DMS153 treated with DMSO at 0.1 percent for 48 hours (cell line): ENCODE measurements at regions not wholly inside any gene's neighbourhood (a gene's known extent, or its start where the extent isn't known, plus 50 kb on each side); places are given as distances from the start of the nearest gene placed in this dataset.
"Not testable (repeated sequence)": the region's sequence is repeated elsewhere in the genome, so short reads cannot be mapped to it uniquely, and the experiment has no call there.

Experiments
- DNase-seq: peaks from one replicate; lab custom pipeline; 2025; ENCODE audit not compliant: unreplicated experiment; lab: John Stamatoyannopoulos, UW

DNA sequence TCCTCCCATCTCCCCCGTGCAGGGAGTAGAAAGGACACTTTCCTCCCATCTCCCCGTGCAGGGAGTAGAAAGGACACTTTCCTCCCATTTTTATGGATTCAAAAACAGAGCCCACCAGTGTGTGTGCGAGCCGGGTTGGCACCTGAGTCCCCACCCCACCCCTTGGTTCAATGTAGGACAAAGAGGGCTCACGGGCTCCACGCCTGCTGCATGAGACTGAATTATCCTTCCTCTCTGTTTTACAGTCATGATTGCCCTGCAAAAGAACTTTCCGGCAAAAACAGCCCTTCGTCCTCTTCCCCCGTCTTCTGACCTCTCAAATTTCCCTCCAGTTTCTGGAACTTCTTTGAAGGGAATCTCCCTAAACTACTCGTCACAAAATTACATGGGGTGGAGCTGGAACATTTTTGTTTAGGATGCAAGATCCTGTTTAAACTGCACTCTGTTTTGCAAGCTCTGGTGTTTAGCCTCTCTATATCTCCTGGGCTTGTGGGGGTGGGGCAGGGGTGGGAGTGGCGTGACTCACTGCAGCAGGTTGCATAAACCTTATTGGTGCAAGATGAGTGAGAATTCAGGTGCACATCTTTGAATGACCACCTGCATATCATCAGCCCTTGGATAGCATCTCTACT lies 99.8 kb downstream of the PSMG1 start:
- no peak for DNase-seq

DNA sequence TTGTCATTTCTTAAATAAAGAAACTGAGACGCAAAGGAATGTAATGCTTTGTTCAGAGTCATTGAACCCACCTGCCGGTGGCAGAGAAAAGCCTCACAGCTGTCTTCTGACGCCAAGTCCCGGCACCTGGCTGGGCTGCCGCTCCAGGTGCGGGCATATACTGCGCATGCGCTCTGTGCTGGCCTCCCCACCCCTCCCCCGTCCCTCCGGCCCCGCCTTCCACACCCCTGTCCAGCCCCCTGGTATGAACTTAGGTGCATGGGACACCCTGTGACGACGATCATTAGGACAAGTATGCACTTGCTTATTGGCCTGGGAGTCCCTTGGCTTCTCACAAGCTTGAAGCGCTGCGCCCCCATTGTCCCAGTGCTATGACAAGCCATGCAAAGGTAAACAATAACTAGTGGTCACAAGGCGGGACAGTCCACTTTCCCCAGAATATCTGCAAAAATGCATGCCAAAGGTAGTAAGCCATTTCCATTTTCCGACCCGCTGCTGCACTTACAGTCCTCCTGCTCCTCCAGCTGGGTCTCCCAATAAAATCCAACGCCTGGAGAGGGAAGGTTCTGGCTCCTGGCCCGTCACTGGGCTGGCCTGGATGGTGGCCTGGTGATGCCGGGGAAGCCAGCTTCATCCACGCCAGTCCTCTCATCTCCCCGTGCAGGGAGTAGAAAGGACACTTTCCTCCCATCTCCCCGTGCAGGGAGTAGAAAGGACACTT lies 100.4 kb downstream of the PSMG1 start:
- peak; percentile 53 for DNase-seq

DNA sequence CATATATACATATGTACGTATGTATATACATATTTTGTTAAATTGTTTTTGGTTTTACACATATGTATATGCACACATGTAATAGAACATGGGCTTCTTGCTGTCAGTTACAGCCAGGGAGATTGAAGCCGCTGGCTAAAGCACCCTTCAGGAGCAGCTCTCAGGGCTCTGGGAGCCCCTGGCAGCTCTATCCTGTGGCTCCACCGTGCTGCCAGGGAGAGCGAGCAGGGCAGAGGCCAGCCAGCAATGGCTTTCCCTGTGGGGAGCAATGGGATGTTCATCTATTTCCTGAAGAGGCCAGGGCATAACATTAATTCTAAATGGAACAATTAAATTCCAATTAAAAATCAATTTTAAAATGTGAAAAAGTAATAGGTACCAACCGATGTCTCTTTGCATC lies 102.9 kb downstream of the PSMG1 start:
- DNase-seq, result no peak

- no peak for DNase-seq
These were observed 103.6 kb downstream of the PSMG1 start for GRCh38 chr21:39079617-39080016.

DNA sequence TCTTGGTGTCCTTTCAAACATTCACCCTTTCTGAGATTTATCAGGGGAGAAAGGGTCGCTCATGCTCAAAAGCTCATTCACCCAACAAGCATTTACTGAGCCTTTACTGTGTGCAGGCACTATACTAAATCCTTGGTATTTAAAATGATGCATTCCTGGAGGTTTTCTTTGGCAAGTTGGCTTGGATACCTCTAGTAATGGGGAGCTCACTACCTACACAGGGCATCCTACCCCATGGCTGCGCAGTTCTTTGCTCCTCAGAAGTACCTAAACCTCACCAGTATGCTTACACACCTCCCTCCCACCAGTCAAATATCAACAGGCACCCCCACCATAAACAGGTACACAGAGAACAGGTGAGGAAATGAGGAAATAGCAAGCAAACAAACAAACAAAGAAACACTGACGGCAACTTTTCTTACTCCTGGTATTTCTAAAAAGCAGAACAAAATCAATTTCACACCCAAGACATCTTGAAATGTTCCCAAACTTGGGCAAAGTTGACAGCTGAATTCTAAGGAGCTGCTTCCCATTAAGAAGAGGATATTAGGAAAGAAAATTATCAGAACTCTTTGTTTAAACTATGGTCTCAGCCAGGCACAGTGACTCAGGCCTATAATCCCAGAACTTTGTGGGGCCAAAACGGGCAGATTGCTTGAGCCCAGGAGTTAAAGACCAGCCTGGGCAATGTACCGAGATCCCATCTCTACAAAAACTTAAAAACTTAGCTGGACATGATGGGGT lies 104.8 kb downstream of the PSMG1 start:
- DNase-seq, result no peak

GRCh38 chr21:39077876-39078275 lies 105.4 kb downstream of the PSMG1 start:
- no peak for DNase-seq

- no peak for DNase-seq
These were observed 108.7 kb downstream of the PSMG1 start for GRCh38 chr21:39074508-39074907.

DNA sequence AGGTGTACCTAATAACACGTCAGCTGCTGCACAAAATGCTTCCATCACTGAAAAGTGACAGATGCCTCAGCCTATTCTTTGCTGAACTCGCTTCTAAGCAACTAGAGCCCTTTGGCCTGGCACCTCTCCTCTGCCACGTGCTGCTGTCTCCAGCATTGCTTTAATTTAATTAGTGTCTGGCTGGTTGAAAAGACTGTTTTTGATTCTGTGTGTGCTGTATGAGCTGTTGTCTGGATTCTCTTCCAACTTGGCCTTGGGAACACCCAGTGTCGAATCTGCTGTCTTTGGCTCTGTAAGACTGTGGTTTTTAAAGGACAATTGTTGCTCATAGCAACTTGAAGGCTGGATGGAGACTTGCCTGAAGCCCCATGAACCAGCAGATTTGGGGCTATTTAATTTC lies 109.5 kb downstream of the PSMG1 start:
- no peak for DNase-seq

GRCh38 chr21:39073063-39073462 lies 110.2 kb downstream of the PSMG1 start:
- no peak for DNase-seq

DNA sequence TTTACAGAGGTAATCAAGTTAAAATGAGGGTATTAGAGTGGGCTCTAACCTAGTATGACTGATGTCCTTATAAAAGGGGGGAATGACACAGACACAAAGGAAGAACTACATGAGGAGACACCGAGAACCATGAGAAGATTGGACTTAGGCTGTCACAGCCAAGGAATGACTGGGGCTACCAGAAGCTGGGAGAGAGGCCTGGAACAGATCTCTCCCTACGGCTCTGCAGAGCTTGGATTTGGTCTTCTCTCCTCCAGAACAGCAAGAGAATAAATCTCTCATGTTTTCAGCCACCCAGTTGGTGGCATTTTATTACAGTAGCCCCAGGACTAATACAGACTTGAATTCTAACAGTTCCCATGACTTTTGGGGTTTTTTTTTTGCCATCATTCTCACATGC lies 110.8 kb downstream of the PSMG1 start:
- no peak for DNase-seq

DNA sequence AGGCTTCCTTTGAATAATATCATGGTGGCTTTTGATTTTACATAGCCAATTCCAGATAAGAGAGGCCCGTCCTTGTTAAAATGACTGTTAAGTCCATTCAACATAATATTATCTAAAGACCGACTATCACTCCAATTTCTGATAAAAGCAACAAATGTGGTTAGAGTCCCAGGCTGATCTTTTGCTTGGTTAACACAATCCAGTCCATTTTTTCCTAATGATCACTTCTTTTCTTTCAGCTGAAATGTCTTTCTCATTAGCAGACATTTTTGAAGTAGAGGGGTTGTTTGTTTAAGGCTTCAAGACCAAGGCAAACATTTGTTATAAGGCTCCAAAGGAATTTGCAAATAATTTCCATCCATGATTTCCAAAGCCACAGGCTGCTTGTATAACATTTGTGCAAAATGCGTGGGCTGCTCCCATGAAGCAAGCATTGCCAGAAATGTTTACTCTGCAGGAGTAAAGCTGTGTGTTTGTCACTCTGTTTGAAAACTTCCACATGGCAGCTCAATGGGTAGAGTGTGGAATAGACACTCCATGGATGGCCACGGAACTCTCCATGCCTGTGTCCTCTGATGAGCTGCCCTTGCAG lies 111.5 kb downstream of the PSMG1 start:
- no peak for DNase-seq

- DNase-seq, result not testable (repeated sequence)
These were observed 113.4 kb downstream of the PSMG1 start for GRCh38 chr21:39069856-39070255.

- no peak for DNase-seq
These were observed 116.1 kb downstream of the PSMG1 start for GRCh38 chr21:39066829-39067780.

DNA sequence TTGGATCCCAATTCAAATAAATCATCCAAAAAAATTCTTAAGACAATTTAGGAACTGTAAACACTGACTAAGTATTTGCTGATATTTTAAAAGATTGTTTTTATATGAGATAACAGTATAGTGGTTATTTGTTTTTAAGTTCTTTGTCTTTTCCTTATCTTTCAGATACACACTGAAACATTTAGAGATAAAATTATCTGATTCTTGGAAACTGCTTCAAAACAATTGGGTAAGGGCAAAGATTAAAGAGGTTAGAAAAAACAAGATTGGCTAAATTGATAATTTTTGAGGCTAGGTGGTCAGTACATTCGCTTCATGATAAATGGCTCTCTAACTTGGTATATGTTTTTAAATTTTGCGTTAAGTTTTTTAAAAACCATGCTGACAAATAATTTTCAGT lies 117.3 kb downstream of the PSMG1 start:
- DNase-seq, result no peak

DNA sequence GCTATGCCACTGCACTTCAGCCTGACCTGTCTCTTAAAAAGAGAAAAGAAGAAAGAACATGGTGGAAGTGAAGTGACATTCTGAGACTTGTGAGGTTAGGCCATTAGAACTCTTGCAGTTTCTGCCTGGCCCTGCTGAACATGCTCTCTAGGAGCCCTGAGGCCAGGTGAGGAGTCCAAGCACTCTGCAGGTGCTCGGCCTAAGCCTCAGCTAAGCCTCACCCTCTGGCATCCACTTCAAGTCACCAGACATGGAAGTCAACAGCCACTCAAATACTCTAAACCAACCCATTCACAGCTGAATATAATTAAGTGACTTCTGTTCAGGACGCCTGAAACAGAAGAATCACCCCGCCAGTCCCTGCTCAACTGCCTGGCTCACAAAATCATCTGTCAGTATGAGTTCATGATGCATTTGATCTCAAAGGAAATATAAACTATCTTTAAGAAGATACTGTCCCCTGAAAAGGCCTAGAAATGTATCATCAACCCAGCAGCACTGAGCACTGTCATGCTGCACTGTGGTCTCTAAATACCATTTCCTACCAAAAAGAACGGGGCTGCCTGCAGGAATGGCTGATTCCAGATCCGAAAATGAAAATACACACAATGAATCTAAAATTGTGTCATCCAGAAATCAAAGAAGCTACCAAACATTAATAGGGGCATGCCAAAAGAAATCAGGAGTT lies 118.8 kb downstream of the PSMG1 start:
- DNase-seq, result no peak

DNA sequence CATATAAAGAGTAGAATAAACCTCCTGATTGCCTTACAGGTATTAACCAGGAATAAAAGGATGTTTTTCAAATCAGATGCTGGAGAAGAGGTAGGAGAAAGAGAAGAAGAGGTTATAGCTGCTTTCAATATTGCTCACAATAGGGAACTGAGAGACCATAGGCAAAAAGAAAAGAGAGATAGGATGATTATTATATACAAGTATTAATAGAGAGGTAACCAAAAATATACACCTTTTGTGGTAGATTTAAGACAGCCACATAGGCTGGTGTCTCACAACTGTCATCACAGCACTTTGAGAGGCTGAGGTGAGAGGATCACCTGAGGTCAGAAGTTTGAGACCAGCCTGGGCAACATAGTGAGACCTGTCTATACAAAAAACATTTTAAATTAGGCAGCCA lies 119.7 kb downstream of the PSMG1 start:
- no peak for DNase-seq

GRCh38 chr21:39062196-39062595 lies 121.1 kb downstream of the PSMG1 start:
- no peak for DNase-seq

- DNase-seq, result no peak
These were observed 121.5 kb downstream of the PSMG1 start for GRCh38 chr21:39061766-39062165.

DNA sequence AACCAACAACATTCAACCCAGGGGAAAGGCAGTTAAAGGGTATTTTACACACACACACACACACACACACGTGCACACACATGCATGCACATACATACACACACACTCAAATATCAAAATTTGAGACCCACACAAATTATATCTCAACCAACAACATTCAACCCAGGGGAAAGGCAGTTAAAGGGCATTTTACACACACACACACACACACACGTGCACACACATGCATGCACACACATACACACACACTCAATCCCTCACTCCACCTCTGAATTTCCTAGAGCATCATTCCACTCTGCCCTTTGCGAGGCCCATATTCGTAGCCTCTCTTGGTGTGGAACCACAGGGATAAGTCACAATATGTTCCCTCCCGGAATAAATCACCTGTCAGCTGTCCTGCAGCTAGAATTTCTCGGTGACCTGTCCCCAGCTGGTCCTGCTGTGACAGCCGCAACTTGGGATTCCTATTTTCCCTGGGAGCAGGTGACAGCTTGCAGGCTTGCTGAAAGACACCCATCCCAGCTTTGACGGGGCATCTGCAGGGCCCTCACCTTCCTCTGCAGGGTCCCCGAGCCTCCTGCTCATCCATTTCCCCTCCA lies 122.7 kb downstream of the PSMG1 start:
- no peak for DNase-seq

GRCh38 chr21:39057121-39057520 lies 126.1 kb downstream of the PSMG1 start:
- DNase-seq, result no peak
